ENCODE measurements at regions not wholly inside any gene's neighbourhood (a gene's known extent, or its start where the extent isn't known, plus 50 kb on each side); places are given as distances from the start of the nearest gene placed in this dataset.
"Not testable (repeated sequence)": the region's sequence is repeated elsewhere in the genome, so short reads cannot be mapped to it uniquely, and the experiment has no call there.

DNA sequence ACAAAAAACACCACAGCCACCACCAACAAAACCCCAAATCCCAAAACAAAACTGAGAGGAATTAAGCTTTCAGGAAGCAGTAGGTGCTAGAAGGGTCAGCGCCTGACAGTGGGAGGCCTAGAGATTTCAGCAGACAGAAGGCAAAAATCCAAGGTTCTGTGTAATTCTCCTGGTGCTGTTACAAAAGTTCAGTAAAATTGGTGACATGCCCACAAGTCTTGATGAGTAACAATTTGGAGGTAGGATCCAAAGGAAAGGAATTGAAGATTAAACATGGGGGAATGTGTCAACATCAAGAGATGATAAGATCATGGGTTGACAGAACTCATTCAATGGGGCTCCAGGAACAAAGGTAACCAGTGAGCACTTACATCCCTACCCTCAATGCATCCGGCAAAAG lies 653.8 kb upstream of the CPEB2 start:
- DNase-seq (ENCODE audit: low spot score), result no peak
- TF ChIP-seq, protein P1, sequence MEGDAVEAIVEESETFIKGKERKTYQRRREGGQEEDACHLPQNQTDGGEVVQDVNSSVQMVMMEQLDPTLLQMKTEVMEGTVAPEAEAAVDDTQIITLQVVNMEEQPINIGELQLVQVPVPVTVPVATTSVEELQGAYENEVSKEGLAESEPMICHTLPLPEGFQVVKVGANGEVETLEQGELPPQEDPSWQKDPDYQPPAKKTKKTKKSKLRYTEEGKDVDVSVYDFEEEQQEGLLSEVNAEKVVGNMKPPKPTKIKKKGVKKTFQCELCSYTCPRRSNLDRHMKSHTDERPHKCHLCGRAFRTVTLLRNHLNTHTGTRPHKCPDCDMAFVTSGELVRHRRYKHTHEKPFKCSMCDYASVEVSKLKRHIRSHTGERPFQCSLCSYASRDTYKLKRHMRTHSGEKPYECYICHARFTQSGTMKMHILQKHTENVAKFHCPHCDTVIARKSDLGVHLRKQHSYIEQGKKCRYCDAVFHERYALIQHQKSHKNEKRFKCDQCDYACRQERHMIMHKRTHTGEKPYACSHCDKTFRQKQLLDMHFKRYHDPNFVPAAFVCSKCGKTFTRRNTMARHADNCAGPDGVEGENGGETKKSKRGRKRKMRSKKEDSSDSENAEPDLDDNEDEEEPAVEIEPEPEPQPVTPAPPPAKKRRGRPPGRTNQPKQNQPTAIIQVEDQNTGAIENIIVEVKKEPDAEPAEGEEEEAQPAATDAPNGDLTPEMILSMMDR (IDR thresholded peaks at IDR 0.05), result no peak
- no peak overlapping the region for H3K27ac ChIP-seq
- H3K4me3 ChIP-seq, result no peak overlapping the region

DNA sequence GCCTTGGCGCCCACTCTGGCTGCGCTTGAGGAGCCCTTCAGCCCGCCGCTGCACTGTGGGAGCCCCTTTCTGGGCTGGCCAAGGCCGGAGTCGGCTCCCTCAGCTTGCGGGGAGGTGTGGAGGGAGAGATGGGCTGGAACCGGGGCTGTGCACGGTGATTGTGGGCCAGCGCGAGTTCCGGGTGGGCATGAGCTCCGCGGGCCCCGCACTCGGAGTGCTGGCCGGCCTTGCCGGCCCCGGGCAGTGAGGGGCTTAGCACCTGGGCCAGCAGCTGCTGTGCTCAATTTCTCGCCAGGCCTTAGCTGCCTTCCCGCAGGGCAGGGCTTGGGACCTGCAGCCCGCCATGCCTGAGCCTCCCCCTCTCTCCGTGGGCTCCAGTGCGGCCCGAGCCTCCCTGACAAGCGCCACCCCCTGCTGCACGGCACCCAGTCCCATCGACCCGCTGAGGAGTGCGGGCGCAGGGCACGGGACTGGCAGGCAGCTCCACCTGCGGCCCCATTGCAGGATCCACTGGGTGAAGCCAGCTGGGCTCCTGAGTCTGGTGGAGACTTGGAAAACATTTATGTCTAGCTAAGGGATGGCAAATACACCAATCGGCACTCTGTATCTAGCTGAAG lies 643.6 kb upstream of the CPEB2 start:
- H3K27ac ChIP-seq; DNase-seq (ENCODE audit: low spot score); H3K4me3 ChIP-seq: not testable (repeated sequence)

DNA sequence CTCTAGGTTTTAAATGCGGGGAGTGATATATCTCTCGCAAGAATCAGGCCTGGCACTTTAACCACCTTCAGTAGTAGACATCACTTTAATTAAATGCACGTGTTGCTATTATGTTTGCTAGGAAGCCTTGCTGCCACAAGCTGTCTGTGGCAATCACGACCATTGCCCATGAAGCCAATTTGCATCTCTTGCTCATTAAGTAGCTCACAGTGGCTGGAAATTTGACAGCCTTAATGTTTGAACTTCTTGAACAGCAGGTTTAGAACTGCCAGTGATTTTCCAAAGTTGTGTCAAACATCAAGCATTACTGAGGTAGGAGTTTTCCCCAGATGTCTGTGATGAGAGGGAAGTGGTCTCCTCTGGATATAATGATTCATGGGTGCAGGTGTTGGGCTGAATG lies 642.3 kb upstream of the CPEB2 start:
- Histone ChIP-seq H3K4me3 (no peak overlapping the region), H3K27ac (no peak overlapping the region)
- DNase-seq (ENCODE audit: low spot score), result no peak
- TF ChIP-seq, protein P1 (IDR thresholded peaks at IDR 0.05), result no peak

DNA sequence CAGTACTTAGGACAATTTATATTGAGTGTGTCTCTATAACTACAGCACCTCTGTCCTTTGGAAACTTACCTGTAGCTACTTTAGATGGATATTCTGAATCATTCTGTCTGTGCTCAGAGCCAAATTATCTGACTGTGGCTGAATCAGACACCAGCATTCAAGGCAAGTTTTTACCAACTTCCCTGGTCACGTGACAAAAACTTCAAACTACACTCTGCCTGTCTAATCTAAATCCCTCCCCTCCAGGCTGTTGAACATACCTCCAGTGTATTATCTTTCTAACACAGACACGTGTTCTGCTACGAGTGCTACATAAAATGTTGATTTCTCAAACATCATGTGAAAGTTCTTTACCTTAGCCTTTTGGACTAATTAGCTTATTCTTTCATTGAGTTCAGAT lies 641.2 kb upstream of the CPEB2 start:
- TF ChIP-seq, protein P1 (IDR thresholded peaks at IDR 0.05), result no peak
- no peak overlapping the region for H3K4me3 ChIP-seq

DNA sequence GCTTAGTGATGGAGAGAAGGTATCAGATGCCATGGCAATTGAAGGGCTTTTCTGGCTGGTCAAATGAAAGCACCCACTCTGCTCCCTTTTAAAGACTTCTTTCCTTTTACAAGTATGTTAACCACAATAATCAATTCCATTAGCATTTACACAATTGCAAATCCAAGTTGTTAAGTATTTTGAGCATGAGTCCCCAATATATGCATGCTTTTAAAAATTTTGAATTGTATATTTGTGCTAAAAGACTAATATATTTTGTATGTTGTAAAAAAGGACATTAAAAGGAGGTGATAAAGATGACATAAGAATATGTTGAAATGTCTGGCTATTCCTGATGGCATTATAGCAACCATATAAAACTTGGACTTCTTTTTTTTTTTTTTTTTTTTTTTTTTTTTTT lies 639.9 kb upstream of the CPEB2 start:
- TF ChIP-seq, protein P1 (IDR thresholded peaks at IDR 0.05), result no peak
- Histone ChIP-seq H3K4me3 (no peak overlapping the region), H3K27ac (no peak overlapping the region)
- DNase-seq (ENCODE audit: low spot score), result no peak

More for the DNA sequence above, 641.2 kb upstream of the CPEB2 start:
- no peak for DNase-seq (ENCODE audit: low spot score)
- H3K27ac ChIP-seq, result no peak overlapping the region

DNA sequence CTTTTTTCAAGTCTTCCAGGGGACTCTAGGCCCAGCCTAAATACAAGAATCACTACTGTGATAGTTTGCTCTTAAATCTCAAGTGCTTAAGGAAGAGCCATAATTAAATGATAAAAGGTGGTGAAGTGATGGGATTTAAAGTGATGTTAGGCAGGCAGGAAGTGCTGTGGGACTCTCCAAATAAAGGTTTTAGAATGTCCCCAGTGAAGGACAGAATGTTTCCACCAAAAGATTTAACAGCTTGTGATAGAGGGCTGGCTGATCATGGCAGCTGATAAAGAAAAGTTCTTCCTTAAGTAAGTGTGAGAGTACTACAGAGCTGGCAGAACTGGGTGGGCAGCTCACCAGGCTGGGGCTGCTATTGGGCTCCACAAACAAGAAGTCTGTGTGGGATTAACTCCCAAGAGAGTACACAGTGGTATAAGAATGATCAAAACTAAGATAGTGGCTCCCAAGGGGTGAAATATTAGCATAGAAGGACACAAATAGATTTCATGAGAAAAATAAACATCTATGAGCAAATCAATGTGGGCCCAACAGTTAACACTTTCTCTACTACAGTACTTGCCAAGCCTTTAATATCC lies 637.2 kb upstream of the CPEB2 start:
- H3K4me3 ChIP-seq, result no peak overlapping the region
- TF ChIP-seq, protein P1 (IDR thresholded peaks at IDR 0.05), result no peak
- no peak for DNase-seq (ENCODE audit: low spot score)
- H3K27ac ChIP-seq, result no peak overlapping the region

DNA sequence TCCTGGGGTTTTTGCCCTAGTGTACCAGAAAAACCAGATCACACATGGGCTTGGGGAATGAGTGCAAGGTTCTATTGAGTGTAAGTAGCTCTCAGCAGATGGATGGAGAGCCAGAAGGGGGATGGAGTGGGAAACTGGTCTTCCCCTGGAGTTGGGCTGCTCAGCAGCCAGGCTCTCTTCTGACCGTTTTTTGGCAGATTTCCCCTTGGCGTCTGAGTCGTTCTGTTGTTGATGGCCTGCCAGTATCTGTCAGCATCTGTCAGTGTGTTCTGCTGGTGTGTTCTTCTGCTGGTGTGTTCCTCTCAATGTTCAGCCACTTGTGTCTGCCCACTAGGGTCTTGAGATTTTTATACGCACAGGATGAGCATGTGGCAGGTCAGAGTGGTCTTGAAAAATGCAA lies 633.9 kb upstream of the CPEB2 start:
- TF ChIP-seq, protein P1 (IDR thresholded peaks at IDR 0.05), result no peak
- Histone ChIP-seq H3K4me3 (no peak overlapping the region), H3K27ac (no peak overlapping the region)
- no peak for DNase-seq (ENCODE audit: low spot score)

Data from coronary artery (tissue), 2 donors.